BLaER1 (cell line): ENCODE measurements at regions not wholly inside any gene's neighbourhood (a gene's known extent, or its start where the extent isn't known, plus 50 kb on each side); places are given as distances from the start of the nearest gene placed in this dataset.

Source experiments
- H3K27ac ChIP-seq: shearing (Covaris generic); formaldehyde crosslinking; 2 replicates; pipeline ENCODE4 v1.8.1; 2022
- H3K27me3 ChIP-seq: shearing (Covaris generic); formaldehyde crosslinking; 2 replicates; pipeline ENCODE4 v1.8.1; 2022
- H3K36me3 ChIP-seq: shearing (Covaris generic); formaldehyde crosslinking; 2 replicates; pipeline ENCODE4 v1.8.1; 2022
- H3K4me1 ChIP-seq: shearing (Covaris generic); formaldehyde crosslinking; 2 replicates; pipeline ENCODE4 v1.8.1; 2022
- H3K4me2 ChIP-seq: shearing (Covaris generic); formaldehyde crosslinking; 2 replicates; pipeline ENCODE4 v1.8.1; 2022
- H3K4me3 ChIP-seq: shearing (Covaris generic); formaldehyde crosslinking; 2 replicates; pipeline ENCODE4 v1.8.1; 2022
- H3K9ac ChIP-seq: shearing (Covaris generic); formaldehyde crosslinking; 2 replicates; pipeline ENCODE4 v1.8.1; 2022
- H3K9me3 ChIP-seq: shearing (Covaris generic); formaldehyde crosslinking; 2 replicates; pipeline ENCODE4 v1.8.1; 2022
- H4K20me1 ChIP-seq: shearing (Covaris generic); formaldehyde crosslinking; 2 replicates; pipeline ENCODE4 v1.8.1; 2022
- Cebpa-rat ChIP-seq: shearing (Covaris generic); IDR thresholded peaks from 2 replicates; pipeline ENCODE4 v1.8.1; 2022

DNA sequence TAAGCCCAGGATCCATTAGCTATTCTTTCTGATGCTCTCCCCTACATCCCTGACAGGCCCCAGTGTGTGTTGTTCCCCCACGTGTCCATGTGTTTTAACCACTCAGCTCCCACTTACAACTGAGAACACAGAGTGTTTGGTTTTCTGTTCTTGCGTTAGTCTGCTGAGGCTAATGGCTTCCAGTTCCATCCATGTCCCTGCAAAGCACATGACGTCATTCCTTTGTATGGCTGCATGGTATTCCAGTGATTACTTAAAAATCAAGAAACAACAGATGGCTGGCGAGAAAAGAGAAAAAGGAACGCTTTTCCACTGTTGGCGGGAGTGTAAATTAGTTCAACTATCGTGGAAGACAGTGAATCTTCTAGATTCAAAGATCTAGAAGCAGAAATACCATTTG, 556.0 kb downstream of the PTPRC start:
- Histone ChIP-seq H3K4me2 (no peak overlapping the region), H3K27me3 (no peaks in the 10 kb centered on the region), H3K4me1 (no peaks in the 10 kb centered on the region), H3K4me3 (no peak overlapping the region), H4K20me1 (no peaks in the 10 kb centered on the region), H3K27ac (no peak overlapping the region), H3K9ac (no peak overlapping the region), H3K36me3 (no peaks in the 10 kb centered on the region), H3K9me3 (peaks cover 5% of the 10 kb centered on the region; the same call in 1 of the 2 replicates)
- no peak for TF ChIP-seq Cebpa-rat

- Histone ChIP-seq H3K9me3 (peaks cover 13% of the 10 kb centered on the region; the same call in 1 of the 2 replicates), H4K20me1 (no peaks in the 10 kb centered on the region), H3K4me1 (peaks cover 14% of the 10 kb centered on the region), H3K27me3 (no peaks in the 10 kb centered on the region), H3K4me3 (no peak overlapping the region), H3K9ac (no peak overlapping the region), H3K27ac (no peak overlapping the region), H3K36me3 (no peaks in the 10 kb centered on the region), H3K4me2 (no peak overlapping the region)
- no peak for TF ChIP-seq Cebpa-rat
Measured at GRCh38 chr1:199197695-199198094, 558.9 kb downstream of the PTPRC start.

DNA sequence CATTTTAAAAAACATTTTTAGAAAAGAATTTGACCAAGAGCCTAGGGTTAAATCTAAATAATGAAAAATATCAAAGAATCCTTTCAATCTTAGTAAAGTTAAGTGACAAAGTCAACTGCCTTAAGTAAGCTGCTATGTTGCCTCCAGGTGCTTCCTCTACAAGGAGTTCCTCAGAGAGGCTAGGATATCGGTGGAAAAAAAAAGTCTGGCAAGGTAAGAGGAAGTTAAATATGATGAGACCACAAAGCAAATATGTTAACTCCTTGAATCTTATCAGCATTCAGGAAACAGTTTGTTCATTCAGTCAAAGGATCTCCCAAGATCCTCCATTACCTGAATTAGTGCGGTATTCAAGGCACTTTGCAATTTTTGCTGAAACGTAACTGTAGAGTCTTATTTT, 563.5 kb downstream of the PTPRC start:
- Histone ChIP-seq H3K4me2 (peak overlapping the region; percentile 66), H3K36me3 (no peaks in the 10 kb centered on the region), H3K27ac (peak overlapping the region; percentile 80), H4K20me1 (no peaks in the 10 kb centered on the region), H3K4me3 (no peak overlapping the region), H3K9ac (no peak overlapping the region), H3K9me3 (peaks cover 13% of the 10 kb centered on the region; the same call in 1 of the 2 replicates), H3K27me3 (no peaks in the 10 kb centered on the region), H3K4me1 (peaks cover 22% of the 10 kb centered on the region)
- TF ChIP-seq Cebpa-rat = no peak

DNA sequence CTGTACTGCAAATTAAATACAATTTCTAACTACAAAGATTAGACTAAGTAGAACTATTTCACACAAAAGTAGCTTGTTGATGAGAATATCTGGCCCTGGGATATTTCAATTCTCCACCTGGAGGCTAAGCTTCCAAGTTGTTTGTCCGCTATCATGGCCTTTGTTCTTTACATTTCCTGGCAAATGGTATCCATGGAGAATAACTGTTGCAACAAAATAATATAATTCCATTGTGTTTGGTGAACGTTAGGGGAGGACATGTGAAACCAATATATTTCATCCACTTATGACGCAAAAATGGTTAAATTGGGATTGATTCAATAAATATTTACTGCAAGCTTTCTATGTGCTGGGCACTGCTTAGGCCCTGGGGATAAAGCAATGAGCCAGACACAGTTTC, 565.4 kb downstream of the PTPRC start:
- H3K27me3 ChIP-seq = no peaks in the 10 kb centered on the region
- H3K4me2 ChIP-seq = no peak overlapping the region
- H3K9me3 ChIP-seq = peaks cover 10% of the 10 kb centered on the region; the same call in 1 of the 2 replicates
- H3K9ac ChIP-seq = no peak overlapping the region
- H3K4me3 ChIP-seq = no peak overlapping the region
- no peaks in the 10 kb centered on the region for H3K36me3 ChIP-seq
- H4K20me1 ChIP-seq = no peaks in the 10 kb centered on the region
- no peak for TF ChIP-seq Cebpa-rat
- H3K27ac ChIP-seq = no peak overlapping the region
- peaks cover 22% of the 10 kb centered on the region for H3K4me1 ChIP-seq

- no peak overlapping the region for H3K4me2 ChIP-seq
- no peak for TF ChIP-seq Cebpa-rat
- peaks cover 22% of the 10 kb centered on the region for H3K4me1 ChIP-seq
- H3K27me3 ChIP-seq = no peaks in the 10 kb centered on the region
- no peaks in the 10 kb centered on the region for H3K36me3 ChIP-seq
- H3K27ac ChIP-seq = no peak overlapping the region
- no peak overlapping the region for H3K4me3 ChIP-seq
- no peaks in the 10 kb centered on the region for H4K20me1 ChIP-seq
- no peaks in the 10 kb centered on the region; the same call in 1 of the 2 replicates for H3K9me3 ChIP-seq
- H3K9ac ChIP-seq = no peak overlapping the region
Measured at GRCh38 chr1:199205740-199206441, 567.1 kb downstream of the PTPRC start.

GRCh38 chr1:199208847-199209246, 570.0 kb downstream of the PTPRC start:
- no peak for TF ChIP-seq Cebpa-rat

GRCh38 chr1:199218065-199218464, 579.2 kb downstream of the PTPRC start:
- Histone ChIP-seq H3K4me1 (peaks cover 51% of the 10 kb centered on the region), H4K20me1 (no peaks in the 10 kb centered on the region), H3K9ac (no peak overlapping the region), H3K27ac (peak overlapping the region; percentile 47), H3K27me3 (no peaks in the 10 kb centered on the region), H3K36me3 (no peaks in the 10 kb centered on the region), H3K4me3 (no peak overlapping the region), H3K4me2 (peak overlapping the region; percentile 79), H3K9me3 (peaks cover 6% of the 10 kb centered on the region; the same call in 1 of the 2 replicates)
- TF ChIP-seq Cebpa-rat = no peak

More at GRCh38 chr1:199208847-199209246, 570.0 kb downstream of the PTPRC start:
- no peaks in the 10 kb centered on the region for H4K20me1 ChIP-seq
- no peaks in the 10 kb centered on the region for H3K27me3 ChIP-seq
- no peaks in the 10 kb centered on the region for H3K4me1 ChIP-seq
- H3K9me3 ChIP-seq = no peaks in the 10 kb centered on the region
- no peaks in the 10 kb centered on the region for H3K36me3 ChIP-seq
- H3K27ac ChIP-seq = no peak overlapping the region
- H3K9ac ChIP-seq = no peak overlapping the region
- no peak overlapping the region for H3K4me2 ChIP-seq
- H3K4me3 ChIP-seq = no peak overlapping the region

GRCh38 chr1:199218533-199218932, 579.7 kb downstream of the PTPRC start:
- peak overlapping the region; percentile 79 for H3K4me2 ChIP-seq

GRCh38 chr1:199220031-199220430, 581.2 kb downstream of the PTPRC start:
- Histone ChIP-seq H4K20me1 (no peaks in the 10 kb centered on the region), H3K4me1 (peaks cover 51% of the 10 kb centered on the region), H3K9me3 (peaks cover 12% of the 10 kb centered on the region; the same call in 1 of the 2 replicates), H3K27me3 (no peaks in the 10 kb centered on the region), H3K4me2 (peak overlapping the region; percentile 79), H3K9ac (no peak overlapping the region), H3K27ac (peak overlapping the region; percentile 63), H3K36me3 (no peaks in the 10 kb centered on the region), H3K4me3 (no peak overlapping the region)
- no peak for TF ChIP-seq Cebpa-rat

More at GRCh38 chr1:199218533-199218932, 579.7 kb downstream of the PTPRC start:
- Histone ChIP-seq H3K27ac (peak overlapping the region; percentile 47), H3K27me3 (no peaks in the 10 kb centered on the region), H3K36me3 (no peaks in the 10 kb centered on the region), H3K4me1 (peaks cover 51% of the 10 kb centered on the region), H3K9ac (no peak overlapping the region), H3K4me3 (no peak overlapping the region), H4K20me1 (no peaks in the 10 kb centered on the region), H3K9me3 (peaks cover 10% of the 10 kb centered on the region; the same call in 1 of the 2 replicates)
- no peak for TF ChIP-seq Cebpa-rat

DNA sequence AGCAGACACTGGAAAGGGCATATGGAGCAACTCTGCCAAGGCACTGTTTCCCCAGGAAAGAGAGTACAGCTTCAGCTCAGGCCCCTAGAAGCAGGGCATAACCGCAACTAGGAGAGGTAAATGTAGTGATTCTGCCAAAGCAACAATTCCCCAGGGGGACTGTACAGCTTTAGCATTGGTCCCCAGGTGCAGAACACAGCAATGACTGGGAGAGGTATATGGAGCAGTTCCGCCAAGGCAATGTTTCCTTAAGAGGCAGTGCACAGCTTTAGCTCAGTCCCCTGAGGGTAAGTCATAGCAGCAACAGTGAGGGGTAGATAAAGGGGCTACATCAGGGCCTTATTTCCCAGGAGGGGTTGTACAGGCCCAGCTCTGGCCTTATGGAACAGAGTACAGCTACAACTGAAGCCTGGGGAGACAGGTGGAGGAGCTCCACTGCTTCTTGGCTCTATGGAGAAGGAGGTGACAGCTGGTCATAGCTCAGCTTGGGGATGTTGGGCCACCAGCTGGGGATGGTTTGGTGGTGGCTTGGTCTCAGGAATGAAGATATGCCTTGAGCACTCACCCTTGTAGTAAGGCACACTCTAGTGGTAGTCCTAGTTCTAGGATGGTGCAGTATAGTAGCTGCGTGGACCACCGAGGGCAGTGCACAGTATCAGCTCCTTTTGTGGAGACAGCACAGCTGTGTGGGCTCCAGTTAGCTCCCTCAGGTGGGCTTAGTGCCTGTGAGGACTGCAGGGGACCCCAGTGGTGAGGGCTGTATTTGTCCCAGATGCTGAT, 582.7 kb downstream of the PTPRC start:
- Histone ChIP-seq H3K9ac (no peak overlapping the region), H3K9me3 (peaks cover 9% of the 10 kb centered on the region; the same call in 1 of the 2 replicates), H3K4me1 (peaks cover 51% of the 10 kb centered on the region), H3K4me3 (no peak overlapping the region), H3K27me3 (no peaks in the 10 kb centered on the region), H3K4me2 (peak overlapping the region; percentile 79), H3K36me3 (no peaks in the 10 kb centered on the region), H4K20me1 (no peaks in the 10 kb centered on the region), H3K27ac (peak overlapping the region; percentile 63)
- TF ChIP-seq Cebpa-rat = no peak
